ENCODE measurements at regions not wholly inside any gene's neighbourhood (a gene's known extent, or its start where the extent isn't known, plus 50 kb on each side); places are given as distances from the start of the nearest gene placed in this dataset.

- TF ChIP-seq CTCF (IDR thresholded peaks at IDR 0.05; ENCODE audit: insufficient read depth, low read depth, low read length, missing control alignments), result no peak
- no peak for DNase-seq (ENCODE audit: low read depth)
- H3K4me3 ChIP-seq (ENCODE audit: low read length), result no peak overlapping the region
Measured at GRCh38 chr15:29933042-29933803, 111.0 kb upstream of the TJP1 start.

GRCh38 chr15:29926083-29926388 is 103.8 kb upstream of the TJP1 start:
- TF ChIP-seq CTCF (IDR thresholded peaks at IDR 0.05; ENCODE audit: insufficient read depth, low read depth, low read length, missing control alignments), result no peak
- H3K4me3 ChIP-seq (ENCODE audit: low read length), result no peak overlapping the region
- DNase-seq (ENCODE audit: low read depth), result no peak

GRCh38 chr15:29925227-29926082 is 103.2 kb upstream of the TJP1 start:
- TF ChIP-seq CTCF (IDR thresholded peaks at IDR 0.05; ENCODE audit: insufficient read depth, low read depth, low read length, missing control alignments), result peak; percentile 35
- peak; percentile 95 for DNase-seq (ENCODE audit: low read depth)
- no peak overlapping the region for H3K4me3 ChIP-seq (ENCODE audit: low read length)

- peak; percentile 66 for DNase-seq (ENCODE audit: low read depth)
- TF ChIP-seq CTCF (IDR thresholded peaks at IDR 0.05; ENCODE audit: insufficient read depth, low read depth, low read length, missing control alignments), result no peak
- H3K4me3 ChIP-seq (ENCODE audit: low read length), result no peak overlapping the region
Measured at GRCh38 chr15:29924750-29925149, 102.5 kb upstream of the TJP1 start.

GRCh38 chr15:29922191-29922590 is 99.9 kb upstream of the TJP1 start:
- no peak overlapping the region for H3K4me3 ChIP-seq (ENCODE audit: low read length)
- DNase-seq (ENCODE audit: low read depth), result no peak
- no peak for TF ChIP-seq CTCF (IDR thresholded peaks at IDR 0.05; ENCODE audit: insufficient read depth, low read depth, low read length, missing control alignments)

GRCh38 chr15:29921130-29921601 is 98.9 kb upstream of the TJP1 start:
- DNase-seq (ENCODE audit: low read depth), result peak; percentile 84
- no peak overlapping the region for H3K4me3 ChIP-seq (ENCODE audit: low read length)
- no peak for TF ChIP-seq CTCF (IDR thresholded peaks at IDR 0.05; ENCODE audit: insufficient read depth, low read depth, low read length, missing control alignments)

Measured in epithelial cell of esophagus (primary cell).